Activated gamma-delta T cell treated with Interleukin-2 at 50 U/mL for 16 hours (primary cell): ENCODE measurements at regions not wholly inside any gene's neighbourhood (a gene's known extent, or its start where the extent isn't known, plus 50 kb on each side); places are given as distances from the start of the nearest gene placed in this dataset.

Source experiments
- DNase-seq: peaks from one replicate; pipeline ENCODE4 v3.0.0-alpha.2; 2020

- DNase-seq = no peak
Measured at GRCh38 chr2:134153294-134153880, 100.5 kb upstream of the MGAT5 start.

- no peak for DNase-seq
Measured at GRCh38 chr2:134154246-134154645, 99.6 kb upstream of the MGAT5 start.

- DNase-seq = no peak
Measured at GRCh38 chr2:134155134-134155533, 98.7 kb upstream of the MGAT5 start.

GRCh38 chr2:134158295-134158694 is 95.6 kb upstream of the MGAT5 start:
- no peak for DNase-seq

GRCh38 chr2:134161170-134161547 is 92.7 kb upstream of the MGAT5 start:
- DNase-seq = no peak

- DNase-seq = no peak
Measured at GRCh38 chr2:134163336-134163735, 90.5 kb upstream of the MGAT5 start.

GRCh38 chr2:134164306-134164705 is 89.6 kb upstream of the MGAT5 start:
- DNase-seq = no peak

- no peak for DNase-seq
Measured at GRCh38 chr2:134167015-134167414, 86.9 kb upstream of the MGAT5 start.

- no peak for DNase-seq
Measured at GRCh38 chr2:134169788-134170187, 84.1 kb upstream of the MGAT5 start.

- DNase-seq = no peak
Measured at GRCh38 chr2:134170294-134170693, 83.6 kb upstream of the MGAT5 start.

- DNase-seq = no peak
Measured at GRCh38 chr2:134170700-134171099, 83.2 kb upstream of the MGAT5 start.

GRCh38 chr2:134173338-134174016 is 80.4 kb upstream of the MGAT5 start:
- DNase-seq = no peak

- DNase-seq = no peak
Measured at GRCh38 chr2:134174711-134175110, 79.2 kb upstream of the MGAT5 start.

- no peak for DNase-seq
Measured at GRCh38 chr2:134175834-134176233, 78.0 kb upstream of the MGAT5 start.

GRCh38 chr2:134177351-134177931 is 76.4 kb upstream of the MGAT5 start:
- no peak for DNase-seq

- DNase-seq = no peak
Measured at GRCh38 chr2:134178138-134178877, 75.6 kb upstream of the MGAT5 start.

- DNase-seq = peak; percentile 65
Measured at GRCh38 chr2:134181219-134181618, 72.7 kb upstream of the MGAT5 start.

- no peak for DNase-seq
Measured at GRCh38 chr2:134183679-134184078, 70.2 kb upstream of the MGAT5 start.

GRCh38 chr2:134185639-134186038 is 68.2 kb upstream of the MGAT5 start:
- DNase-seq = no peak

GRCh38 chr2:134189009-134189720 is 64.7 kb upstream of the MGAT5 start:
- DNase-seq = no peak

- no peak for DNase-seq
Measured at GRCh38 chr2:134190062-134190806, 63.6 kb upstream of the MGAT5 start.

- no peak for DNase-seq
Measured at GRCh38 chr2:134190807-134191203, 63.1 kb upstream of the MGAT5 start.

- DNase-seq = no peak
Measured at GRCh38 chr2:134191835-134192234, 62.0 kb upstream of the MGAT5 start.
